Left renal cortex interstitium (tissue), 4 donors: ENCODE measurements at regions not wholly inside any gene's neighbourhood (a gene's known extent, or its start where the extent isn't known, plus 50 kb on each side); places are given as distances from the start of the nearest gene placed in this dataset.
"Not testable (repeated sequence)": the region's sequence is repeated elsewhere in the genome, so short reads cannot be mapped to it uniquely, and the experiment has no call there.

Experiments used
- DNase-seq, 4 donors: peaks; one replicate each; pipeline ENCODE4 v3.0.0-alpha.2; 2013; ENCODE audit warnings: low read depth in 4 of 4, low spot score in 2 of 4, missing footprints in 1 of 4

- DNase-seq: no peak
These were observed 92.2 kb upstream of the H2AZ1 start for GRCh38 chr4:100042235-100042634.

GRCh38 chr4:100041646-100042045 is 91.6 kb upstream of the H2AZ1 start:
- no peak for DNase-seq

GRCh38 chr4:100034023-100034664 is 84.1 kb upstream of the H2AZ1 start:
- DNase-seq: no peak

GRCh38 chr4:100026066-100026465 is 76.0 kb upstream of the H2AZ1 start:
- no peak for DNase-seq

- no peak for DNase-seq
These were observed 73.7 kb upstream of the H2AZ1 start for GRCh38 chr4:100023800-100024199.

- DNase-seq: no peak
These were observed 72.7 kb upstream of the H2AZ1 start for GRCh38 chr4:100022792-100023222.

GRCh38 chr4:100019821-100020220 is 69.7 kb upstream of the H2AZ1 start:
- no peak for DNase-seq

GRCh38 chr4:100017637-100018310 is 67.7 kb upstream of the H2AZ1 start:
- no peak for DNase-seq

- no peak for DNase-seq
These were observed 66.1 kb upstream of the H2AZ1 start for GRCh38 chr4:100016191-100016590.

- DNase-seq: no peak
These were observed 64.5 kb upstream of the H2AZ1 start for GRCh38 chr4:100014616-100015015.

GRCh38 chr4:100009490-100009889 is 59.4 kb upstream of the H2AZ1 start:
- DNase-seq: no peak

GRCh38 chr4:100008048-100008447 is 58.0 kb upstream of the H2AZ1 start:
- DNase-seq: no peak

- DNase-seq: not testable (repeated sequence)
These were observed 56.1 kb upstream of the H2AZ1 start for GRCh38 chr4:100006161-100006560.
